ENCODE measurements at regions not wholly inside any gene's neighbourhood (a gene's known extent, or its start where the extent isn't known, plus 50 kb on each side); places are given as distances from the start of the nearest gene placed in this dataset.
"Not testable (repeated sequence)": the region's sequence is repeated elsewhere in the genome, so short reads cannot be mapped to it uniquely, and the experiment has no call there.

GRCh38 chr3:96548073-96548472, 266.3 kb upstream of the EPHA6 start:
- DNase-seq (no peak), ATAC-seq (ENCODE audit: low FRiP score) (no peak)
- Histone ChIP-seq H3K4me1 (ENCODE audit: control insufficient read depth in 1 of 2, insufficient read depth in 2 of 2, low read length in 2 of 2) (no peaks in the 10 kb centered on the region), H3K27me3 (ENCODE audit: control insufficient read depth in 1 of 2, insufficient read depth in 2 of 2, low read length in 1 of 2) (no peaks in the 10 kb centered on the region), H3K27ac (ENCODE audit: low read depth in 1 of 2, low read length in 2 of 2) (no peak overlapping the region), H3K36me3 (ENCODE audit: control insufficient read depth in 1 of 2, insufficient read depth in 2 of 2, low read length in 1 of 2) (no peaks in the 10 kb centered on the region), H3K4me3 (ENCODE audit: low read length in 2 of 2) (no peak overlapping the region), H3K9me3 (ENCODE audit: control insufficient read depth, low read length) (no peaks in the 10 kb centered on the region)
- WGBS, 2 donors: 54 to 55% methylated on average over 3 of the region's 3 CpGs
- intact Hi-C loops (cut with DNase I): no loop called here

GRCh38 chr3:96576935-96577334, 237.5 kb upstream of the EPHA6 start:
- no peak for ATAC-seq (ENCODE audit: low FRiP score)
- DNase-seq: no peak
- no peaks in the 10 kb centered on the region for H3K27me3 ChIP-seq (ENCODE audit: control insufficient read depth in 1 of 2, insufficient read depth in 2 of 2, low read length in 1 of 2)
- no peaks in the 10 kb centered on the region for H3K4me1 ChIP-seq (ENCODE audit: control insufficient read depth in 1 of 2, insufficient read depth in 2 of 2, low read length in 2 of 2)
- H3K9me3 ChIP-seq (ENCODE audit: control insufficient read depth, low read length): peaks cover 2% of the 10 kb centered on the region
- no peak overlapping the region for H3K27ac ChIP-seq (ENCODE audit: low read depth in 1 of 2, low read length in 2 of 2)
- 79 to 81% methylated on average over 3 of the region's 3 CpGs for WGBS, 2 donors
- H3K36me3 ChIP-seq (ENCODE audit: control insufficient read depth in 1 of 2, insufficient read depth in 2 of 2, low read length in 1 of 2): no peaks in the 10 kb centered on the region
- intact Hi-C loops (cut with DNase I): no loop called here
- H3K4me3 ChIP-seq (ENCODE audit: low read length in 2 of 2): no peak overlapping the region

- intact Hi-C loops (cut with DNase I): no loop called here
- no peaks in the 10 kb centered on the region for H3K9me3 ChIP-seq (ENCODE audit: control insufficient read depth, low read length)
- no peaks in the 10 kb centered on the region for H3K27me3 ChIP-seq (ENCODE audit: control insufficient read depth in 1 of 2, insufficient read depth in 2 of 2, low read length in 1 of 2)
- DNase-seq (no peak), ATAC-seq (ENCODE audit: low FRiP score) (no peak)
- no peak overlapping the region for H3K4me3 ChIP-seq (ENCODE audit: low read length in 2 of 2)
- H3K36me3 ChIP-seq (ENCODE audit: control insufficient read depth in 1 of 2, insufficient read depth in 2 of 2, low read length in 1 of 2): no peaks in the 10 kb centered on the region
- H3K27ac ChIP-seq (ENCODE audit: low read depth in 1 of 2, low read length in 2 of 2): no peak overlapping the region
- no peaks in the 10 kb centered on the region for H3K4me1 ChIP-seq (ENCODE audit: control insufficient read depth in 1 of 2, insufficient read depth in 2 of 2, low read length in 2 of 2)
Observed at GRCh38 chr3:96584066-96584465, 230.3 kb upstream of the EPHA6 start.

- H3K36me3 ChIP-seq (ENCODE audit: control insufficient read depth in 1 of 2, insufficient read depth in 2 of 2, low read length in 1 of 2); H3K4me3 ChIP-seq (ENCODE audit: low read length in 2 of 2); H3K27ac ChIP-seq (ENCODE audit: low read depth in 1 of 2, low read length in 2 of 2); H3K9me3 ChIP-seq (ENCODE audit: control insufficient read depth, low read length); ATAC-seq (ENCODE audit: low FRiP score); H3K4me1 ChIP-seq (ENCODE audit: control insufficient read depth in 1 of 2, insufficient read depth in 2 of 2, low read length in 2 of 2); H3K27me3 ChIP-seq (ENCODE audit: control insufficient read depth in 1 of 2, insufficient read depth in 2 of 2, low read length in 1 of 2); intact Hi-C loops (cut with DNase I): not testable (repeated sequence)
- DNase-seq: peak in 1 of 2 donors; percentile 60
- 71 to 88% methylated on average over 6 of the region's 6 CpGs for WGBS, 2 donors
Observed at GRCh38 chr3:96606865-96607264, 207.5 kb upstream of the EPHA6 start.

GRCh38 chr3:96619475-96619874, 194.9 kb upstream of the EPHA6 start:
- Histone ChIP-seq H3K4me3 (ENCODE audit: low read length in 2 of 2) (no peak overlapping the region), H3K4me1 (ENCODE audit: control insufficient read depth in 1 of 2, insufficient read depth in 2 of 2, low read length in 2 of 2) (no peaks in the 10 kb centered on the region), H3K36me3 (ENCODE audit: control insufficient read depth in 1 of 2, insufficient read depth in 2 of 2, low read length in 1 of 2) (no peaks in the 10 kb centered on the region), H3K27me3 (ENCODE audit: control insufficient read depth in 1 of 2, insufficient read depth in 2 of 2, low read length in 1 of 2) (no peaks in the 10 kb centered on the region), H3K9me3 (ENCODE audit: control insufficient read depth, low read length) (no peaks in the 10 kb centered on the region), H3K27ac (ENCODE audit: low read depth in 1 of 2, low read length in 2 of 2) (no peak overlapping the region)
- peak; percentile 37 to 57 for DNase-seq
- intact Hi-C loops (cut with DNase I): no loop called here
- WGBS, 2 donors: 92 to 93% methylated on average over 18 to 20 of the region's 20 CpGs
- ATAC-seq (ENCODE audit: low FRiP score): no peak

- intact Hi-C loops (cut with DNase I): no loop called here
- 86 to 90% methylated on average over 2 of the region's 2 CpGs for WGBS, 2 donors
- no peak for ATAC-seq (ENCODE audit: low FRiP score)
- H3K4me1 ChIP-seq (ENCODE audit: control insufficient read depth in 1 of 2, insufficient read depth in 2 of 2, low read length in 2 of 2): no peaks in the 10 kb centered on the region
- H3K27ac ChIP-seq (ENCODE audit: low read depth in 1 of 2, low read length in 2 of 2): no peak overlapping the region
- no peaks in the 10 kb centered on the region for H3K27me3 ChIP-seq (ENCODE audit: control insufficient read depth in 1 of 2, insufficient read depth in 2 of 2, low read length in 1 of 2)
- no peak overlapping the region for H3K4me3 ChIP-seq (ENCODE audit: low read length in 2 of 2)
- DNase-seq: no peak
- no peaks in the 10 kb centered on the region for H3K36me3 ChIP-seq (ENCODE audit: control insufficient read depth in 1 of 2, insufficient read depth in 2 of 2, low read length in 1 of 2)
- no peaks in the 10 kb centered on the region for H3K9me3 ChIP-seq (ENCODE audit: control insufficient read depth, low read length)
Observed at GRCh38 chr3:96622878-96623277, 191.5 kb upstream of the EPHA6 start.

DNA sequence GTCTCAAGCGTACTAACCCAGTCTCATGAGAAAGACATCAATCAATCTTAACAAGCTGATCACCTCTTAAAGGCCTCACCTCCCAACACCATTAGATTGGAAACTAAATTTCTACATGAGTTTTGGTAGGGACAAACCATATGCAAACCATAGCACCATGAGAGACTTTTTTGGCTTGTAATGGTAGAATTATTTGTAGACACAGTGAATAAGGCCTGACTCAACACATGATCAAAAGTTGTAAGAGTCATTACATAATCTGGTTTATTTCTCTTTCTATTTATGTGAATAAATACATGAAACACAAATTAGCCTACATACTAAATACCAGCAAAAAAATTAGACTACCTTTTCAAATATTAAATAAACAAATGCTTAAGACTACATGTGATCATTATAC, 183.3 kb upstream of the EPHA6 start:
- WGBS, 2 donors: 41 to 65% methylated on average over 1 of the region's 1 CpG

DNA sequence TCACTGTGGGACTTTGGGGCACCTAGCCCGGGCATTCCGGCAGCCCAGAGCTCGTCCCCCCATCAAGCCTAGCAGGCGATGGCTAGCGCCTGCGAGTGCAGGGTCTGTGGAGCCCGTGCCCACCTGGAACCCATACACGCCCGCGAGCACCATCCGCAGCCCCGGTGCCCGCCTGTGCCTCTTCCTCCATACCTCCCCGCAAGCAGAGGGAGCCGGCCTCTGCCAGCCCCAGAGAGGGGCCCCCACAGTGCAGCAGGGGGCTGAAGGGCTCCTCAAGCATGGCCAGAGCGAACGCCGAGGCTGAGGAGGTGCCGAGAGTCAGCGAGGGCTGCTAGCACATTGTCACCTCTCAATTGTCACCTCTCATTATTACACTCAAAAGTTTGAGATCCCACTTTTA, 167.8 kb upstream of the EPHA6 start:
- WGBS, 2 donors: 87 to 92% methylated on average over 16 to 20 of the region's 20 CpGs
- Histone ChIP-seq H3K27ac (ENCODE audit: low read depth in 1 of 2, low read length in 2 of 2) (no peak overlapping the region), H3K9me3 (ENCODE audit: control insufficient read depth, low read length) (peaks cover 2% of the 10 kb centered on the region), H3K27me3 (ENCODE audit: control insufficient read depth in 1 of 2, insufficient read depth in 2 of 2, low read length in 1 of 2) (no peaks in the 10 kb centered on the region), H3K4me3 (ENCODE audit: low read length in 2 of 2) (no peak overlapping the region), H3K36me3 (ENCODE audit: control insufficient read depth in 1 of 2, insufficient read depth in 2 of 2, low read length in 1 of 2) (no peaks in the 10 kb centered on the region), H3K4me1 (ENCODE audit: control insufficient read depth in 1 of 2, insufficient read depth in 2 of 2, low read length in 2 of 2) (no peaks in the 10 kb centered on the region)
- DNase-seq: no peak
- ATAC-seq (ENCODE audit: low FRiP score): peak; percentile 26
- intact Hi-C loops (cut with DNase I): no loop called here

More for the DNA sequence above, 183.3 kb upstream of the EPHA6 start:
- ATAC-seq (ENCODE audit: low FRiP score) (no peak), DNase-seq (no peak)
- Histone ChIP-seq H3K4me3 (ENCODE audit: low read length in 2 of 2) (no peak overlapping the region), H3K27me3 (ENCODE audit: control insufficient read depth in 1 of 2, insufficient read depth in 2 of 2, low read length in 1 of 2) (no peaks in the 10 kb centered on the region), H3K9me3 (ENCODE audit: control insufficient read depth, low read length) (no peaks in the 10 kb centered on the region), H3K27ac (ENCODE audit: low read depth in 1 of 2, low read length in 2 of 2) (no peak overlapping the region), H3K36me3 (ENCODE audit: control insufficient read depth in 1 of 2, insufficient read depth in 2 of 2, low read length in 1 of 2) (no peaks in the 10 kb centered on the region), H3K4me1 (ENCODE audit: control insufficient read depth in 1 of 2, insufficient read depth in 2 of 2, low read length in 2 of 2) (no peaks in the 10 kb centered on the region)
- intact Hi-C loops (cut with DNase I): no loop called here

DNA sequence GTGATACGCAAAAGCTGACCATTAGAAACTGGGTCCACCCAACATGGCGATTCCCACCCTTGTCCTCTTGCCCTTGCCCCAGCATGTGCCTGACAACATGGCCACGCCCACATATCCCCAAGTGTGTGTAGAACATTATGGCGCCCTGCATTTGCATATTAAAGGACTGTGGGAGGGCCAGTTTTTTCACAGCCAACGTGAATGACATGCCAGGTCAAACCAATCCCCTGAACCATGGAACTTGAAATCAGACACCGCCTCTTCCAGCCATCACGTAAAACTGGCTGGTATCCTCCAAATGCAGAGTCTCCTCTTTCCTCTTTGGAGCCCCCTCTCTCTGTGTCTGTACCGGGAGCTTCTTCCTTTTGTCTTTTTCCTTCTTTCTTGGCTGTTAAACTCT, 156.7 kb upstream of the EPHA6 start:
- H3K9me3 ChIP-seq (ENCODE audit: control insufficient read depth, low read length): peaks cover 3% of the 10 kb centered on the region
- ATAC-seq (ENCODE audit: low FRiP score) (no peak), DNase-seq (no peak)
- H3K4me1 ChIP-seq (ENCODE audit: control insufficient read depth in 1 of 2, insufficient read depth in 2 of 2, low read length in 2 of 2): no peaks in the 10 kb centered on the region
- 81 to 85% methylated on average over 8 of the region's 8 CpGs for WGBS, 2 donors
- no peak overlapping the region for H3K27ac ChIP-seq (ENCODE audit: low read depth in 1 of 2, low read length in 2 of 2)
- H3K27me3 ChIP-seq (ENCODE audit: control insufficient read depth in 1 of 2, insufficient read depth in 2 of 2, low read length in 1 of 2): peaks cover 0 to 2% of the 10 kb centered on the region in 2 donors
- H3K36me3 ChIP-seq (ENCODE audit: control insufficient read depth in 1 of 2, insufficient read depth in 2 of 2, low read length in 1 of 2): no peaks in the 10 kb centered on the region
- no peak overlapping the region for H3K4me3 ChIP-seq (ENCODE audit: low read length in 2 of 2)
- intact Hi-C loops (cut with DNase I): no loop called here

Data from aorta (tissue), 5 donors.